ENCODE measurements at regions not wholly inside any gene's neighbourhood (a gene's known extent, or its start where the extent isn't known, plus 50 kb on each side); places are given as distances from the start of the nearest gene placed in this dataset.
"Not testable (repeated sequence)": the region's sequence is repeated elsewhere in the genome, so short reads cannot be mapped to it uniquely, and the experiment has no call there.

DNA sequence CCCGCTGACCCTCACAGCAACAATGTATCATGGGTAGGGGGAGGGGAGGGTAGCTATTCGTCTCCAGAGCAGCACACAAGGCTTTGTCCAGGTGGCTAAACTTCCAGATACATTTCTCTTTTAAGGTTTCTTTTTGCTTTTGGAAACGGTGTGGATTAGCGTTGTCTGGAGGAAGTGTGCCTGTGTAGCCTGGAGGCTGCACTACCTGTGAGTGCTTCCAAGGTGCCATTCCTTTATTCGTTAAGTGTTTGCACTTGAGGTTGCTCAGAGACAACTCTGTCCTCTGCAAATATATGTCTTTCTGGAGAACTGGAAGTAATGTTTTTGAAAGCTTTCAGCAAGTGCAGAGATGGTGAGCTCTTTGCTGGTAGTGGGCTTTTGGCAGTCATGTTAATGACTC is 53.1 kb downstream of the HSFY1 start:
- not testable (repeated sequence) for DNase-seq

DNA sequence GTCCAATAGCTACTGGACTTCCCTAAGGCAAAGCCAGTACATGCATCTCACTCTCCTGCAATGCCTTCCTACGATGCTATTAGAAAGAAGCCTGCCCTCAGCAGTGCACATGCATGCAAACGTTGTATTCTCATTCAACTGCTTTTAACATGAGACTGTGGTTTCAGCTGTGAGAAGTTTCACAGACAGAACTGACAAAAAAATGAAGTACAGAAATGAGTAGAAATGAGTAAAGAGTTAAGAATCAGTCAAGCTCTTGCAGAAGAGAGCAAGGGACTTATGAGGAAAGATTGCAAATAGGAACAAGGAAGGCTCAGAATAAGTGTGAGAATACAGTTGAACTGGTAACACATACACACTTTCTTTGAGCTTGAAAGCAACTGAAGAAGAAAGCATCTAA is 54.8 kb downstream of the HSFY1 start:
- DNase-seq, result not testable (repeated sequence)

DNA sequence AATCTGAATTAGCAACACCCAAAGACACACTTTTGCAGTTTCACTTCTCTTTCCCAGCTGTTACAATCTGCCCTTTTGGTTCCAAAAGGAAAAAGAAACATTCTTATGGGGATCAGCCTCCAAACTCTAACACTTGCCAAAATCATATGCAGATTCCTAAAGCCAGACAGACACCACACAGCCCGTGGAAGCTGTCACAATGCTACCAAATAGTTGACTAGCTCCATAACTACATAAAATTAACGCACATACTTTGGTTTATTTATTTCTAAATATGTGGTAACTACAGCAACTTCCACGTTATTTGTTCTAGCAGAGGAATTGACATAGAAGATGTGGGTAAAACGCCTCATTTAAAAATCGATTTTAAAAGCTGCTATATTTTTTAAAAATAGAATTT is 59.7 kb downstream of the HSFY1 start:
- not testable (repeated sequence) for DNase-seq

DNA sequence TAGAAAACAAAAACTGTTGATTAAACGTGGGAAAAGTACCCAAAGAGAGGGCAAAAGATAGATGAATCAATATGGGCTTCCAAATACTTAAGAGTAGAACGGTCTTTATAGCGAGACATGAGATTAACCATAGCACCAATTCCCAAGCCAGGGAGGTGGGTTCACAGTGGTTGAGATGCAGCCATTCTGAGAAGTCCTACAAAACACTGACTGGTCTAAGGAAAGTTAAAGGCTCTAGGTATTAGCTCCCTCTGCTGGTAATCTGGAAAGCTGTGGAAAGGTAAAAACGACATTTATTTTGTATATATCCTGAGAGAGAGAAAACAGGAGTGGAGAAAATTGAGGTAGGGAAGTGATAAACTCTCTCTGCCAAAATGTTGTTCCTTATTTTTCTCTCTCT is 61.7 kb downstream of the HSFY1 start:
- DNase-seq, result not testable (repeated sequence)

DNA sequence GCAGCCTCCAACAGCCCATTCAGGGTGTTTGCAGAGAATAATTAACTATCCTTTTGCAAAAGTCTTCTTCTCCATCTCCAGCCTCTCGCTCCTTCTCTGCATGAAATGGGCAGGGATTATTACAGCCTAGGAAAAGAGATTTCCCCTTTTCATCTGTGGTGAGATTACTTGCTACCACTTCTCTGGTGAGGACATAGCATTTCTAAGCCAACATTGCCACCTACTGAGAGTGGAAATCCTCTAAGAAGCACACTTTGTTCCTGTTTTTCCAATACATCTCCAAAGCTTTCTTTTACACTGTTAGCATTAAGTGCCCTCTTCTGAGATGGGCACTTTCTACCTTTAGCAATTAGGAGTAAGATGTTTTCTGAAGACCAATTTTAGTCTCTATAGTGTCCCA is 69.3 kb downstream of the HSFY1 start:
- DNase-seq, result not testable (repeated sequence)

DNA sequence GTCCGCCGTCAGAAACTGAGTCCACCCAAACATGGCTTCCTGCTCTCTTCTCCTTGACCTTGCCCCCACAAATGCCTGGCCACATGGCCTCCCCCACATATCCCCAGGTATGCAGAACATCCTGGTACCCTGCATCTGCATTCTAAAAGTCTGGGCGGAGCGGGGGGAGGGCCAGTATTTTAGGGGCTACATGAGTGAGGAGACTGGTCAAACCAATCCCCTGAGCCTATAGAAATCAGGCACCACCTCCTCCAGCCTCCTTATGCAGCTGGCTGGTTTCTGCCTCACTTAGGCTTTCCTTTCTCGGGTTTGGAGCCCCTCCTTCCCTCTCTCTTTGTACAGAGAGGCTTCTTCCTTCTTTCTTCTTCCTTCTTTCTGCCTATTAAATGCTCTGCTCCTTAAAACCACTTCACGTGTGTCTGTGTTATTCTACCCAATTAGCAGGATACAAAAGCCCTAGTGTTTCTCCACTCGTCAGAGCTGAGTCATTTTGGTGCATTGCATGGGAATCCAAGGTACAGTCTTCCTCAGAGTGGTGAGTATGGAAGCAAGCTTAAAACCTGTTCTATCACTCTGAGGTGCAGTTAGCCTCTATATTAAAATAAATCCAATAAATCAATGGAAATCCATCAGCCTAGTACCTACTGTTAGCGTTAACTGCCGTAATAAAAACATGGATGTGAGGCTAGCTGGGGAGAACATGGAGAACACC is 83.4 kb downstream of the HSFY1 start:
- not testable (repeated sequence) for DNase-seq

DNA sequence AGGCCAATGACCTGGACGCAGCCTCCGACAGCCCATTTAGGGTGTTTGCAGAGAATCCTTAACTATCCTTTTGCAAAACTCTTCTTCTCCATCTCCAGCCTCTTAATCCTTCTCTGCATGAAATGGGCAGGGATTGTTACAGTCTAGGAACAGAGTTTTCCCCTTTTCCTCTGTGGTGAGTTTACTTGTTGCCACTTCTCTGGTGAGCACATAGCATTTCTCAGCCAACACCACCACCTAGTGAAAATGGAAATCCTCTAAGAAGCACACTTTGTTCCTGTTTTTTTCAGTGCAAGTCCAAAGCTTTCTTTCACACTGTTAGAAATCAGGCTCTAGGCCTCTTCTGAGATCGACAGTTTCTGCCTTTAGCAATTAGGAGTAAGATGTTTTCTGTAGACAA is 84.1 kb downstream of the HSFY1 start:
- not testable (repeated sequence) for DNase-seq

DNA sequence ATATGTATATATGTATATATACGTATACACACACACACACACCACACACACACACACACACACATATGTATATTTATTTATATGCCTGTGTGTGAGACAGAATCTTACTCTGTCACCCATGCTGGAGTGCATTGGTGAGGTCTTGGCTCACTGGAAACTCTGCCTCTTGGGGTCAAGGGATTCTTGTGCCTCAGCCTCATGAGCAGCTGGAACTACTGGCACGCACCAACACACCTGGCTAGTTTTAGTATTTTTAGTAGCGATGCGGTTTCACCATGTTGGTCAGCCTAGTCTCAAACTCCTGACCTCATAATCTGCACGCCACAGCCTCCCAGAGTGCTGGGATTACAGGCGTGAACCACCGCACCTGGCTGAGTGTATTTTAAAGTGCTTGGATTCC is 85.1 kb downstream of the HSFY1 start:
- not testable (repeated sequence) for DNase-seq

DNA sequence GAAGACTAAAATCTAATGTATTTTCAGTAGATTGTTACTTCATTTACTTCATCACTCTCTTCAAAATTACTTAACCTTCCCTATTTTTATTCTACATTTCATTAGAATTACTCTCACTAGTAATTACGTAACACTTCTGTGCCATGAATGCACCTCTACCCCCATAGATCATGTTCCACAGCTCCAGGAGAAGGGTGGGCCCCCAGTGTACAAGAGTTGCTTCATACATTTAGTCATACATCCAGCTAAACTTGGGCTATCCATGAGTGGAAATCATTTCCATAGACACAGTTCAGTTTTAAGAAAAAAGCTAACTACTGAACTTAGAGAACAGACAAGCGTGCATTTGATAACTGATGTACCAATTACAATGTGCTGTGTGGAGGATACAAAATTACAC is 104.2 kb downstream of the HSFY1 start:
- DNase-seq, result no peak

DNA sequence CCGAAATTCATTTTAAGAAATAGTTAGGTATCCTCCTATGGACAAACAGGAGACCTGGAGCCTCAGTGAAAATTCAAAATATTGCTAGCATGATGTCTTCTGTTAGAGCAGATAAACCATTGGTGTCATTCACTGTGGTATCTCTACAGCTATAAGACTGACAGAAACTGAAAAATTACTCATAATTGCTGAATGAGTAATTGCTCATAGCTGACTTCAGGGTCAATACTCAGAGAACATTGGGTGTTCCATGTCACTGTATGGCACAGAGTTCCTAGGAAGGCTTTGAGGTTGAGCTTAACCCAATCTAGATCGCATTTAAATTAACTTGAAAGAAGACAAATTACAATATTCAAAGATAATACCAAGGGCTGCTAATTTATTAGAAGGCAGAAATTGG is 109.0 kb downstream of the HSFY2 start:
- DNase-seq, result no peak

DNA sequence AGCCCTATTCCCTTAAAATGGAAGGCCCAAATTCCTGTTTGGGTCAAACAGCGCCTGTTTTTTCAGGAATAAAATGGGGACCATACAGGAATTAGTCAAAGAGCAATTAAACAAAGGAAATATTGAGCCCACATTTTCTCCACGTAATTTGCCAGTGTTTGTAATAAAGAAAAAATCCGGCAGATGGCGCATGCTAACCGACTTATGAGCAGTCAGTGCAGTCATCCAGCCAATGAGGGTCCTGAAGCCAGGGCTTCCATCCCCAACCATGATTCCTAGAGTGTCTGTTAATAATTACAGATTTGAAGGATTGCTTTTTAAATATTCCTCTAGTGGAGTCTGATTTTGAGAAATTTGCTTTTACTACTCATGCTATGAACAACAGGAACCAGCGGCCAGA is 103.7 kb downstream of the HSFY2 start:
- DNase-seq, result peak; percentile 36

DNA sequence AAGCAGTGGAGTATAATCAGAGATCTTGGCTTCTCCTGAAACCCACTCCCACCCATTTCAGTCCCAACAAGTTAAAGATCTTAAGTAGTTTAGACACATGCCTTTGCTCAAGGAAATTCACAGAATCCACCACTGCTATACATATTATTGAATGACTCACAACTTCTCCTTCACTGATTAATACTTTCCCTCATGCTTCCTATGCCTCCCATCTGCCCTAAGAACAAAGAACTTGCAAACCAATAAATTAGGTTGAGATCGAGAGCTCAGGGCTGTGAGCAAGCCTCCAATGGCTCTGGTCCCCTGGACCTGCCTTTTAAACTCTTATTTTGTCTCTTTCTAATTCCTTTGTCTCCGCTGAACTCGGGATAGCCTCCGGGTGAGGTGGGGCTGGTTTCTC is 101.6 kb downstream of the HSFY2 start:
- DNase-seq, result no peak

DNA sequence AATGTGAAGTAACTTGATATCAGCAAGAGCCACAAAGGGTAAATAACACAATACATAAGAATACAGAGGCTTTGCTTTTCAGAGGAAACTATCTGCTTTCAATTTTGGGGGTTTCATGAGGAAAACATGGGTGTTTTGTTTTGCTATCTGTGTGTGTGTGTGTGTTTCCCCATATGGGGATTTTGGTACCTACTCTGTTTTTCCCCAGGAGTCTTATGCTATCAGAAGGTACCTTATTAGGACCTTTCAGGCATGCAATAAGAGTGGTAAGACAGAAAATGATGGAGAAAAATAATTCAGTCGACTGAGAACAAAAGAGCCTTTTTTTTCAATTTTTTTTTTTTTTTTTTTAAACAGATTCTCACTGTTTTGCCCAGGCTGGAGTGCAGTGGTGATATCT is 87.5 kb downstream of the HSFY2 start:
- DNase-seq, result not testable (repeated sequence)

DNA sequence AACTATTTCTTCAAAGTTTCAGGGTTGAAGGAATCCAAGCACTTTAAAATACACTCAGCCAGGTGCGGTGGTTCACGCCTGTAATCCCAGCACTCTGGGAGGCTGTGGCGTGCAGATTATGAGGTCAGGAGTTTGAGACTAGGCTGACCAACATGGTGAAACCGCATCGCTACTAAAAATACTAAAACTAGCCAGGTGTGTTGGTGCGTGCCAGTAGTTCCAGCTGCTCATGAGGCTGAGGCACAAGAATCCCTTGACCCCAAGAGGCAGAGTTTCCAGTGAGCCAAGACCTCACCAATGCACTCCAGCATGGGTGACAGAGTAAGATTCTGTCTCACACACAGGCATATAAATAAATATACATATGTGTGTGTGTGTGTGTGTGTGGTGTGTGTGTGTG is 85.2 kb downstream of the HSFY2 start:
- not testable (repeated sequence) for DNase-seq

DNA sequence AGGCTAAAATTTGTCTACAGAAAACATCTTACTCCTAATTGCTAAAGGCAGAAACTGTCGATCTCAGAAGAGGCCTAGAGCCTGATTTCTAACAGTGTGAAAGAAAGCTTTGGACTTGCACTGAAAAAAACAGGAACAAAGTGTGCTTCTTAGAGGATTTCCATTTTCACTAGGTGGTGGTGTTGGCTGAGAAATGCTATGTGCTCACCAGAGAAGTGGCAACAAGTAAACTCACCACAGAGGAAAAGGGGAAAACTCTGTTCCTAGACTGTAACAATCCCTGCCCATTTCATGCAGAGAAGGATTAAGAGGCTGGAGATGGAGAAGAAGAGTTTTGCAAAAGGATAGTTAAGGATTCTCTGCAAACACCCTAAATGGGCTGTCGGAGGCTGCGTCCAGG is 84.1 kb downstream of the HSFY2 start:
- not testable (repeated sequence) for DNase-seq

DNA sequence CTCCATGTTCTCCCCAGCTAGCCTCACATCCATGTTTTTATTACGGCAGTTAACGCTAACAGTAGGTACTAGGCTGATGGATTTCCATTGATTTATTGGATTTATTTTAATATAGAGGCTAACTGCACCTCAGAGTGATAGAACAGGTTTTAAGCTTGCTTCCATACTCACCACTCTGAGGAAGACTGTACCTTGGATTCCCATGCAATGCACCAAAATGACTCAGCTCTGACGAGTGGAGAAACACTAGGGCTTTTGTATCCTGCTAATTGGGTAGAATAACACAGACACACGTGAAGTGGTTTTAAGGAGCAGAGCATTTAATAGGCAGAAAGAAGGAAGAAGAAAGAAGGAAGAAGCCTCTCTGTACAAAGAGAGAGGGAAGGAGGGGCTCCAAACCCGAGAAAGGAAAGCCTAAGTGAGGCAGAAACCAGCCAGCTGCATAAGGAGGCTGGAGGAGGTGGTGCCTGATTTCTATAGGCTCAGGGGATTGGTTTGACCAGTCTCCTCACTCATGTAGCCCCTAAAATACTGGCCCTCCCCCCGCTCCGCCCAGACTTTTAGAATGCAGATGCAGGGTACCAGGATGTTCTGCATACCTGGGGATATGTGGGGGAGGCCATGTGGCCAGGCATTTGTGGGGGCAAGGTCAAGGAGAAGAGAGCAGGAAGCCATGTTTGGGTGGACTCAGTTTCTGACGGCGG is 83.5 kb downstream of the HSFY2 start:
- not testable (repeated sequence) for DNase-seq

DNA sequence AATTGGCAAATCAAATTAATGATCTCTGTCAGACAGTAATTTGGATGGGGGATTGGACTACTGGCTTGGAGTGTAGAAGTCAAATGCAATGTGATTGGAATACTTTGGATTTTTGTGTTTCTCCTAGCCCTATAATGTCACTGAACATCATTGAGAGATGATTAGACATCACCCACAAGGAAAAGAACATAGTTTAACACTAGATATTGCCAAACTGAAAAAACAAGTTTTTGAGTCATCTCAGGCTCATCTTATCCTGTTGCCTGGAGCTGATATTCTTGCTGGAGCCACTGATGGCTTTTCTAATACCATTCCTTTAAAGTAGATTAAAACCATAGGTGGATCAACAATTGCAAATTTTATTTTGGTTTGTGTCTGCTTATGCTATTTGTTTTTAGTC is 76.7 kb downstream of the HSFY2 start:
- not testable (repeated sequence) for DNase-seq

DNA sequence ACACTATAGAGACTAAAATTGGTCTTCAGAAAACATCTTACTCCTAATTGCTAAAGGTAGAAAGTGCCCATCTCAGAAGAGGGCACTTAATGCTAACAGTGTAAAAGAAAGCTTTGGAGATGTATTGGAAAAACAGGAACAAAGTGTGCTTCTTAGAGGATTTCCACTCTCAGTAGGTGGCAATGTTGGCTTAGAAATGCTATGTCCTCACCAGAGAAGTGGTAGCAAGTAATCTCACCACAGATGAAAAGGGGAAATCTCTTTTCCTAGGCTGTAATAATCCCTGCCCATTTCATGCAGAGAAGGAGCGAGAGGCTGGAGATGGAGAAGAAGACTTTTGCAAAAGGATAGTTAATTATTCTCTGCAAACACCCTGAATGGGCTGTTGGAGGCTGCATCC is 69.3 kb downstream of the HSFY2 start:
- DNase-seq, result not testable (repeated sequence)

DNA sequence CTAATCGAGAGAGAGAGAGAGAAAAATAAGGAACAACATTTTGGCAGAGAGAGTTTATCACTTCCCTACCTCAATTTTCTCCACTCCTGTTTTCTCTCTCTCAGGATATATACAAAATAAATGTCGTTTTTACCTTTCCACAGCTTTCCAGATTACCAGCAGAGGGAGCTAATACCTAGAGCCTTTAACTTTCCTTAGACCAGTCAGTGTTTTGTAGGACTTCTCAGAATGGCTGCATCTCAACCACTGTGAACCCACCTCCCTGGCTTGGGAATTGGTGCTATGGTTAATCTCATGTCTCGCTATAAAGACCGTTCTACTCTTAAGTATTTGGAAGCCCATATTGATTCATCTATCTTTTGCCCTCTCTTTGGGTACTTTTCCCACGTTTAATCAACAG is 61.8 kb downstream of the HSFY2 start:
- DNase-seq, result not testable (repeated sequence)

DNA sequence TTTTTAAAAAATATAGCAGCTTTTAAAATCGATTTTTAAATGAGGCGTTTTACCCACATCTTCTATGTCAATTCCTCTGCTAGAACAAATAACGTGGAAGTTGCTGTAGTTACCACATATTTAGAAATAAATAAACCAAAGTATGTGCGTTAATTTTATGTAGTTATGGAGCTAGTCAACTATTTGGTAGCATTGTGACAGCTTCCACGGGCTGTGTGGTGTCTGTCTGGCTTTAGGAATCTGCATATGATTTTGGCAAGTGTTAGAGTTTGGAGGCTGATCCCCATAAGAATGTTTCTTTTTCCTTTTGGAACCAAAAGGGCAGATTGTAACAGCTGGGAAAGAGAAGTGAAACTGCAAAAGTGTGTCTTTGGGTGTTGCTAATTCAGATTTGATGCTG is 59.8 kb downstream of the HSFY2 start:
- not testable (repeated sequence) for DNase-seq

DNA sequence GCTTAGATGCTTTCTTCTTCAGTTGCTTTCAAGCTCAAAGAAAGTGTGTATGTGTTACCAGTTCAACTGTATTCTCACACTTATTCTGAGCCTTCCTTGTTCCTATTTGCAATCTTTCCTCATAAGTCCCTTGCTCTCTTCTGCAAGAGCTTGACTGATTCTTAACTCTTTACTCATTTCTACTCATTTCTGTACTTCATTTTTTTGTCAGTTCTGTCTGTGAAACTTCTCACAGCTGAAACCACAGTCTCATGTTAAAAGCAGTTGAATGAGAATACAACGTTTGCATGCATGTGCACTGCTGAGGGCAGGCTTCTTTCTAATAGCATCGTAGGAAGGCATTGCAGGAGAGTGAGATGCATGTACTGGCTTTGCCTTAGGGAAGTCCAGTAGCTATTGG is 54.8 kb downstream of the HSFY2 start:
- DNase-seq, result not testable (repeated sequence)

DNA sequence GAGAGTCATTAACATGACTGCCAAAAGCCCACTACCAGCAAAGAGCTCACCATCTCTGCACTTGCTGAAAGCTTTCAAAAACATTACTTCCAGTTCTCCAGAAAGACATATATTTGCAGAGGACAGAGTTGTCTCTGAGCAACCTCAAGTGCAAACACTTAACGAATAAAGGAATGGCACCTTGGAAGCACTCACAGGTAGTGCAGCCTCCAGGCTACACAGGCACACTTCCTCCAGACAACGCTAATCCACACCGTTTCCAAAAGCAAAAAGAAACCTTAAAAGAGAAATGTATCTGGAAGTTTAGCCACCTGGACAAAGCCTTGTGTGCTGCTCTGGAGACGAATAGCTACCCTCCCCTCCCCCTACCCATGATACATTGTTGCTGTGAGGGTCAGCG is 53.1 kb downstream of the HSFY2 start:
- DNase-seq, result not testable (repeated sequence)

All from dermis blood vessel endothelial cell (primary cell).